Breast epithelium (tissue), 4 donors: ENCODE measurements at regions not wholly inside any gene's neighbourhood (a gene's known extent, or its start where the extent isn't known, plus 50 kb on each side); places are given as distances from the start of the nearest gene placed in this dataset.

Experiments
- DNase-seq, 2 donors: peaks; one replicate each; pipeline ENCODE4 v3.0.0-alpha.2; 2019; ENCODE audit warnings: low spot score in 2 of 2
- H3K27ac ChIP-seq, 2 donors: fragments of 200-600 bp; sonication (generic) in 1 of 2; one replicate each; pipeline ENCODE4 v1.5.1; 2016 to 2019; ENCODE audit warnings: mild to moderate bottlenecking in 1 of 2
- H3K27me3 ChIP-seq, 2 donors: fragments of 200-600 bp; sonication (generic) in 1 of 2; one replicate each; pipeline versions ENCODE4 v1.5.1 to v1.6.0; 2017 to 2019; ENCODE audit warnings: control low read depth in 1 of 2, mild to moderate bottlenecking in 1 of 2
- H3K36me3 ChIP-seq: fragments of 200-600 bp; one replicate; pipeline ENCODE4 v1.5.1; 2019
- H3K4me1 ChIP-seq, 2 donors: fragments of 200-600 bp; sonication (generic); one replicate each; pipeline ENCODE4 v1.5.1; 2016 to 2019; ENCODE audit warnings: control low read depth in 1 of 2
- H3K4me3 ChIP-seq, 3 donors: fragments of 200-600 bp; sonication (generic); 1 replicate in 2 of 3; 2 replicates in 1 of 3; pipeline ENCODE4 v1.5.1; 2016 to 2019; ENCODE audit warnings: mild to moderate bottlenecking in 3 of 3, moderate library complexity in 2 of 3
- H3K9me3 ChIP-seq, 2 donors: fragments of 200-600 bp; sonication (generic) in 1 of 2; one replicate each; pipeline ENCODE4 v1.5.1; 2016 to 2019; ENCODE audit warnings: control low read depth in 1 of 2
- CTCF ChIP-seq, 3 donors: fragments of 450-650 bp; IDR thresholded peaks; one replicate each; pipeline ENCODE4 v1.5.1; 2016 to 2017; ENCODE audit warnings: antibody characterized with exemption in 3 of 3, mild to moderate bottlenecking in 3 of 3, moderate library complexity in 3 of 3
- POLR2A ChIP-seq: fragments of 450-650 bp; IDR thresholded peaks from one replicate; pipeline ENCODE4 v1.6.1; 2016; ENCODE audit warnings: antibody characterized with exemption, mild to moderate bottlenecking, moderate library complexity
- POLR2AphosphoS5 ChIP-seq, 3 donors: sonication (generic); formaldehyde crosslinking; IDR thresholded peaks; one replicate each; pipeline ENCODE4 v1.6.1; 2017; ENCODE audit warnings: antibody characterized with exemption in 3 of 3
- intact Hi-C: fragments of 100-400 bp; cut with DNase I; formaldehyde crosslinking; loops from one replicate; pipeline ENCODE4 v1.15.1; 2023; ENCODE audit warnings: low total_unique reads

- peak overlapping the region in 1 of 2 donors; percentile 5 for H3K27ac ChIP-seq
- no peaks in the 10 kb centered on the region for H3K27me3 ChIP-seq
- no peaks in the 10 kb centered on the region for H3K4me1 ChIP-seq
- no peak overlapping the region for H3K4me3 ChIP-seq
- no peaks in the 10 kb centered on the region for H3K9me3 ChIP-seq
- intact Hi-C loops: no loop called here
- no peaks in the 10 kb centered on the region for H3K36me3 ChIP-seq
- DNase-seq: peak; percentile 66 to 69
- no peak for TF ChIP-seq CTCF (IDR thresholded peaks at IDR 0.05)
- TF ChIP-seq POLR2AphosphoS5 (IDR thresholded peaks at IDR 0.05): peak in 2 of 3 donors; percentile 27 to 38
Observed at GRCh38 chr5:173707392-173707791, 90.9 kb upstream of the BOD1 start.

GRCh38 chr5:173709145-173709544, 92.7 kb upstream of the BOD1 start:
- Histone ChIP-seq H3K27me3 (no peaks in the 10 kb centered on the region), H3K9me3 (no peaks in the 10 kb centered on the region), H3K4me1 (no peaks in the 10 kb centered on the region), H3K36me3 (no peaks in the 10 kb centered on the region), H3K4me3 (no peak overlapping the region), H3K27ac (no peak overlapping the region)
- DNase-seq: no peak
- TF ChIP-seq POLR2AphosphoS5 (IDR thresholded peaks at IDR 0.05) (no peak), POLR2A (no peak), CTCF (IDR thresholded peaks at IDR 0.05) (no peak)
- intact Hi-C loops: no loop called here

- Histone ChIP-seq H3K27me3 (no peaks in the 10 kb centered on the region), H3K4me1 (no peaks in the 10 kb centered on the region), H3K27ac (no peak overlapping the region), H3K36me3 (no peaks in the 10 kb centered on the region), H3K9me3 (no peaks in the 10 kb centered on the region), H3K4me3 (no peak overlapping the region)
- TF ChIP-seq POLR2AphosphoS5 (IDR thresholded peaks at IDR 0.05): no peak
- TF ChIP-seq POLR2A: no peak
- TF ChIP-seq CTCF (IDR thresholded peaks at IDR 0.05): no peak
- no peak for DNase-seq
- intact Hi-C loops: no loop called here
Observed at GRCh38 chr5:173709761-173710160, 93.3 kb upstream of the BOD1 start.

- Histone ChIP-seq H3K27me3 (no peaks in the 10 kb centered on the region), H3K4me3 (no peak overlapping the region), H3K4me1 (no peaks in the 10 kb centered on the region), H3K9me3 (no peaks in the 10 kb centered on the region), H3K27ac (no peak overlapping the region), H3K36me3 (no peaks in the 10 kb centered on the region)
- TF ChIP-seq POLR2AphosphoS5 (IDR thresholded peaks at IDR 0.05): no peak
- TF ChIP-seq POLR2A: no peak
- no peak for TF ChIP-seq CTCF (IDR thresholded peaks at IDR 0.05)
- intact Hi-C loops: no loop called here
- DNase-seq: no peak
Observed at GRCh38 chr5:173710528-173710927, 94.1 kb upstream of the BOD1 start.

- H3K4me3 ChIP-seq: no peak overlapping the region
- TF ChIP-seq POLR2AphosphoS5 (IDR thresholded peaks at IDR 0.05): no peak
- TF ChIP-seq CTCF (IDR thresholded peaks at IDR 0.05): no peak
- no peaks in the 10 kb centered on the region for H3K9me3 ChIP-seq
- H3K4me1 ChIP-seq: no peaks in the 10 kb centered on the region
- H3K27ac ChIP-seq: no peak overlapping the region
- intact Hi-C loops: no loop called here
- H3K36me3 ChIP-seq: no peaks in the 10 kb centered on the region
- no peaks in the 10 kb centered on the region for H3K27me3 ChIP-seq
- DNase-seq: no peak
Observed at GRCh38 chr5:173711466-173711865, 95.0 kb upstream of the BOD1 start.
